HCT116 (cell line): ENCODE measurements at regions not wholly inside any gene's neighbourhood (a gene's known extent, or its start where the extent isn't known, plus 50 kb on each side); places are given as distances from the start of the nearest gene placed in this dataset.

Experiments used
- ATAC-seq: fragments of 200-7000 bp; cut with Tn5 transposase; 2 replicates; pipeline ENCODE4 v1.9.1; 2020; ENCODE audit warnings: mild to moderate bottlenecking, moderate library complexity
- BruUV-seq: library from RNA; stranded (reverse); fragments of 400-500 nt; replicated peaks from 2 replicates; lab custom pipeline; 2021; lab: Mats Ljungman, UMichigan
- CTCF ChIA-PET: fragments of 300-600 bp; sonication (Branson Sonifier 250); formaldehyde crosslinking; loops from one replicate; lab custom pipeline; 2021; ENCODE audit warnings: antibody characterized with exemption; lab: Charles Lee
- POLR2A ChIA-PET: fragments of 300-600, 350-600 bp; sonication (Branson Sonifier 250); formaldehyde crosslinking; loops from one replicate; lab custom pipeline; 2021; ENCODE audit warnings: antibody characterized with exemption; lab: Charles Lee
- RAD21 ChIA-PET, 2 experiments: fragments of 300-600 bp; sonication (Branson Sonifier 250); formaldehyde crosslinking; loops; one replicate each; lab custom pipeline; 2023; ENCODE audit warnings: low total read pairs in 2 of 2; ENCODE audit not compliant: uncharacterized antibody in 2 of 2, unreplicated experiment in 2 of 2, low non-redundant PET in 1 of 2; lab: Charles Lee
- DNase-seq: peaks from one replicate; pipeline ENCODE4 v3.0.0-alpha.2; 2010; ENCODE audit warnings: low read depth, low spot score
- H2AFZ ChIP-seq: fragments of 200-600 bp; shearing (Covaris generic), sonication (generic); 2 replicates; pipeline ENCODE4 v1.6.1; 2017; ENCODE audit warnings: low read depth, mixed run types, mixed read lengths, antibody characterized with exemption, low read length; ENCODE audit not compliant: poor library complexity, severe bottlenecking
- H3K27ac ChIP-seq: 2 replicates; pipeline ENCODE4 v1.5.1; 2012; ENCODE audit warnings: low read depth, low read length
- H3K27me3 ChIP-seq: fragments of 200-600 bp; sonication (generic); 2 replicates; pipeline ENCODE4 v1.6.1; 2016; ENCODE audit warnings: mixed run types, low read length, mixed read lengths; ENCODE audit not compliant: insufficient read depth
- H3K36me3 ChIP-seq, 2 experiments: fragments of 200-500 bp in 1 of 2; fragments of 200-600 bp in 1 of 2; sonication (Bioruptor generic) in 1 of 2; sonication (generic) in 1 of 2; 2 replicates each; pipeline versions ENCODE4 v1.5.1 to v1.6.1; 2014 to 2016; ENCODE audit warnings: low read length in 2 of 2, inconsistent platforms in 1 of 2, mixed read lengths in 1 of 2, mixed run types in 1 of 2; ENCODE audit not compliant: insufficient read depth in 2 of 2, control insufficient read depth in 1 of 2
- H3K4me1 ChIP-seq, 2 experiments: fragments of 200-600 bp in 1 of 2; sonication (generic) in 1 of 2; 2 replicates each; pipeline versions ENCODE4 v1.5.1 to v1.6.1; 2012 to 2017; ENCODE audit warnings: low read length in 2 of 2, inconsistent platforms in 1 of 2, mild to moderate bottlenecking in 1 of 2, mixed read lengths in 1 of 2, mixed run types in 1 of 2, moderate library complexity in 1 of 2; ENCODE audit not compliant: insufficient read depth in 2 of 2, control insufficient read depth in 1 of 2
- H3K4me2 ChIP-seq: fragments of 200-600 bp; sonication (generic); 2 replicates; pipeline ENCODE4 v1.6.1; 2017; ENCODE audit warnings: mixed run types, low read length, mixed read lengths
- H3K4me3 ChIP-seq, 2 experiments: fragments of 200-600 bp in 1 of 2; sonication (generic) in 1 of 2; replicated peaks in 1 of 2; 2 replicates each; pipeline ENCODE4 v1.5.1; 2011 to 2016; ENCODE audit warnings: low read length in 2 of 2, control low read depth in 1 of 2, low read depth in 1 of 2, mild to moderate bottlenecking in 1 of 2, mixed read lengths in 1 of 2, mixed run types in 1 of 2
- H3K79me2 ChIP-seq: fragments of 200-600 bp; sonication (generic); 2 replicates; pipeline ENCODE4 v1.6.1; 2017; ENCODE audit warnings: mild to moderate bottlenecking, mixed run types, low read length, moderate library complexity, mixed read lengths; ENCODE audit not compliant: insufficient read depth
- H3K9ac ChIP-seq: fragments of 200-600 bp; sonication (generic); 2 replicates; pipeline ENCODE4 v1.6.1; 2016; ENCODE audit warnings: low read length, mixed read lengths
- H3K9me2 ChIP-seq: fragments of 200-600 bp; sonication (generic), shearing (Covaris generic); 2 replicates; pipeline ENCODE4 v1.6.1; 2017; ENCODE audit warnings: mixed run types, mild to moderate bottlenecking, moderate library complexity; ENCODE audit not compliant: insufficient read depth
- H3K9me3 ChIP-seq, 2 experiments: fragments of 200-500 bp in 1 of 2; fragments of 200-600 bp in 1 of 2; sonication (Bioruptor generic) in 1 of 2; sonication (generic) in 1 of 2; 2 replicates each; pipeline ENCODE4 v1.6.1; 2014 to 2017; ENCODE audit warnings: low read length in 2 of 2, mixed read lengths in 2 of 2, inconsistent platforms in 1 of 2, low read depth in 1 of 2, mild to moderate bottlenecking in 1 of 2, mixed run types in 1 of 2, moderate library complexity in 1 of 2; ENCODE audit not compliant: control insufficient read depth in 1 of 2, insufficient read depth in 1 of 2
- H4K20me1 ChIP-seq: fragments of 200-600 bp; sonication (generic), shearing (Covaris generic); 2 replicates; pipeline ENCODE4 v1.6.1; 2017; ENCODE audit warnings: mixed run types, mild to moderate bottlenecking, moderate library complexity; ENCODE audit not compliant: insufficient read depth
- CBX3 ChIP-seq: IDR thresholded peaks from 2 replicates; pipeline ENCODE4 v1.6.1; 2012; ENCODE audit warnings: low read depth
- CEBPB ChIP-seq: IDR thresholded peaks from 2 replicates; pipeline ENCODE4 v1.6.1; 2012; ENCODE audit warnings: low read depth
- EGR1 ChIP-seq: IDR thresholded peaks from 2 replicates; pipeline ENCODE4 v1.6.1; 2012; ENCODE audit warnings: low read depth
- ELF1 ChIP-seq: IDR thresholded peaks from 2 replicates; pipeline ENCODE4 v1.6.1; 2012; ENCODE audit warnings: low read depth, borderline replicate concordance
- EZH2 ChIP-seq: fragments of 200-600 bp; sonication (generic); IDR thresholded peaks from 2 replicates; pipeline ENCODE4 v1.6.1; 2017; ENCODE audit warnings: antibody characterized with exemption, mixed run types
- FOSL1 ChIP-seq: IDR thresholded peaks from 2 replicates; pipeline ENCODE4 v1.6.1; 2012; ENCODE audit warnings: low read depth
- POLR2A ChIP-seq: IDR thresholded peaks from 2 replicates; pipeline ENCODE4 v1.7.0; 2011; ENCODE audit warnings: borderline replicate concordance; ENCODE audit not compliant: insufficient read depth, insufficient read length; ENCODE audit errors: extremely low read depth
- POLR2AphosphoS5 ChIP-seq: IDR thresholded peaks from 2 replicates; pipeline ENCODE4 v1.6.1; 2011; ENCODE audit warnings: mild to moderate bottlenecking, low read depth, low read length, moderate library complexity
- RAD21 ChIP-seq: IDR thresholded peaks from 2 replicates; pipeline ENCODE4 v1.6.1; 2012; ENCODE audit warnings: low read depth, mild to moderate bottlenecking
- SRF ChIP-seq: IDR thresholded peaks from 2 replicates; pipeline ENCODE4 v1.6.1; 2012; ENCODE audit warnings: low read depth
- YY1 ChIP-seq: IDR thresholded peaks from 2 replicates; pipeline ENCODE4 v1.6.1; 2011; ENCODE audit warnings: low read length, low read depth, moderate library complexity, mild to moderate bottlenecking; ENCODE audit not compliant: insufficient replicate concordance; ENCODE audit errors: extremely low read depth
- ZBTB33 ChIP-seq: IDR thresholded peaks from 2 replicates; pipeline ENCODE4 v1.6.1; 2011; ENCODE audit warnings: mild to moderate bottlenecking, low read length, moderate library complexity; ENCODE audit not compliant: insufficient replicate concordance; ENCODE audit errors: extremely low read depth
- ZNF274 ChIP-seq: fragments of 200-500 bp; sonication (Bioruptor generic); IDR thresholded peaks from 2 replicates; pipeline ENCODE4 v1.6.1; 2014; ENCODE audit warnings: mild to moderate bottlenecking, low read depth, low read length, inconsistent platforms
- intact Hi-C: fragments of 100-400 bp; cut with micrococcal nuclease; formaldehyde crosslinking; loops from 2 replicates; pipeline ENCODE4 v1.10.0; 2022
- TF ChIP-seq, protein P1 (sequence below), 3 experiments: fragments of 200-600 bp in 1 of 3; sonication (generic) in 1 of 3; IDR thresholded peaks in 2 of 3; conservative IDR thresholded peaks in 1 of 3; 2 replicates each; pipeline ENCODE4 v1.5.1; 2012 to 2017; ENCODE audit warnings: low read depth in 2 of 3, low read length in 2 of 3, antibody characterized with exemption in 1 of 3, borderline replicate concordance in 1 of 3, control low read depth in 1 of 3, mild to moderate bottlenecking in 1 of 3, mixed read lengths in 1 of 3, mixed run types in 1 of 3, moderate library complexity in 1 of 3; ENCODE audit not compliant: insufficient read depth in 1 of 3

- TF ChIP-seq RAD21, result no peak
- TF ChIP-seq CEBPB, result no peak
- no peak for TF ChIP-seq FOSL1
These were observed 226.0 kb upstream of the ADARB2 start (continued) for GRCh38 chr10:1963341-1963740.

- RAD21 ChIA-PET, result no interaction called here
These were observed 224.7 kb upstream of the ADARB2 start for GRCh38 chr10:1961989-1962388.

More at GRCh38 chr10:1961989-1962388, 224.7 kb upstream of the ADARB2 start:
- Histone ChIP-seq H3K9me3 (peaks cover 15% of the 10 kb centered on the region in 2 experiments; a peak in 2 of 4 replicates), H3K27me3 (no peaks in the 10 kb centered on the region), H3K4me2 (no peak overlapping the region), H2AFZ (no peak overlapping the region), H3K36me3 (no peaks in the 10 kb centered on the region), H4K20me1 (no peaks in the 10 kb centered on the region), H3K27ac (no peak overlapping the region), H3K9me2 (no peaks in the 10 kb centered on the region), H3K4me1 (no peaks in the 10 kb centered on the region), H3K79me2 (no peaks in the 10 kb centered on the region), H3K4me3 (no peak overlapping the region)
- ATAC-seq, result no peak
- CTCF ChIA-PET, result no interaction called here
- POLR2A ChIA-PET, result no interaction called here
- no peak for DNase-seq
- intact Hi-C loops, result no loop called here
- no TSS peak for BruUV-seq
- TF ChIP-seq CEBPB, result no peak
- TF ChIP-seq EGR1, result no peak
- TF ChIP-seq, protein P1, sequence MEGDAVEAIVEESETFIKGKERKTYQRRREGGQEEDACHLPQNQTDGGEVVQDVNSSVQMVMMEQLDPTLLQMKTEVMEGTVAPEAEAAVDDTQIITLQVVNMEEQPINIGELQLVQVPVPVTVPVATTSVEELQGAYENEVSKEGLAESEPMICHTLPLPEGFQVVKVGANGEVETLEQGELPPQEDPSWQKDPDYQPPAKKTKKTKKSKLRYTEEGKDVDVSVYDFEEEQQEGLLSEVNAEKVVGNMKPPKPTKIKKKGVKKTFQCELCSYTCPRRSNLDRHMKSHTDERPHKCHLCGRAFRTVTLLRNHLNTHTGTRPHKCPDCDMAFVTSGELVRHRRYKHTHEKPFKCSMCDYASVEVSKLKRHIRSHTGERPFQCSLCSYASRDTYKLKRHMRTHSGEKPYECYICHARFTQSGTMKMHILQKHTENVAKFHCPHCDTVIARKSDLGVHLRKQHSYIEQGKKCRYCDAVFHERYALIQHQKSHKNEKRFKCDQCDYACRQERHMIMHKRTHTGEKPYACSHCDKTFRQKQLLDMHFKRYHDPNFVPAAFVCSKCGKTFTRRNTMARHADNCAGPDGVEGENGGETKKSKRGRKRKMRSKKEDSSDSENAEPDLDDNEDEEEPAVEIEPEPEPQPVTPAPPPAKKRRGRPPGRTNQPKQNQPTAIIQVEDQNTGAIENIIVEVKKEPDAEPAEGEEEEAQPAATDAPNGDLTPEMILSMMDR (IDR thresholded peaks at IDR 0.05 in 2 of 3, conservative IDR thresholded peaks at IDR 0.05 in 1 of 3; ENCODE audit: borderline replicate concordance in 1 of 3, insufficient read depth in 1 of 3, low read depth in 2 of 3, low read length in 2 of 3), result no peak
- no peak for TF ChIP-seq EZH2
- no peak for TF ChIP-seq ZNF274
- no peak for TF ChIP-seq ELF1
- no peak for TF ChIP-seq CBX3
- no peak for TF ChIP-seq SRF
- TF ChIP-seq RAD21, result no peak
- no peak for TF ChIP-seq ZBTB33
- TF ChIP-seq YY1, result no peak
- TF ChIP-seq FOSL1, result no peak
- no peak for TF ChIP-seq POLR2A
- TF ChIP-seq POLR2AphosphoS5, result no peak
- TF ChIP-seq, all 23 proteins: peak for 0
- H3K9ac ChIP-seq, result no peak overlapping the region
